GM18868 (cell line): ENCODE measurements at regions not wholly inside any gene's neighbourhood (a gene's known extent, or its start where the extent isn't known, plus 50 kb on each side); places are given as distances from the start of the nearest gene placed in this dataset.
"Not testable (repeated sequence)": the region's sequence is repeated elsewhere in the genome, so short reads cannot be mapped to it uniquely, and the experiment has no call there.

Source experiments
- ATAC-seq: cut with Tn5 transposase; IDR thresholded peaks from one replicate; pipeline ENCODE4 v1.9.1; 2021; ENCODE audit warnings: mild to moderate bottlenecking, moderate library complexity; ENCODE audit not compliant: unreplicated experiment

DNA sequence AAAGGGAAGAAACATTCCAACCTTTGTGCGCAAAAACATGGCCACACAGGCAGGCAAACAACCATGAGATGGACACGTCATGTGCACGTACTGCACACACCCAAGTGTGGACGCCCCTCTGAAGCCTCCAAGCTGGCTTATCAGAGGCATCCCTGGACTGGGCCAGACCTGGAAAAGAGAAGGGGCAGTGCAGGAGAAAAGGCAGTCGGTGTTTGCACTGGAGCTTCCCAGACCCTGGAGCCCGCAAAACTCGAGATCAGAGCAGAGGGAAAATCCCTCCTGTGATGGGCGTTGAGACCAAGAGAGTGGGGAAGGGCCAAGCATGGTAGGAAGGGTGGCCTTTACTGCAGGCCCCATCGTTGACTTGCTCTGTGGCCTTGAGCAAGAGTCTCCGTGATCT is 269.5 kb downstream of the CYRIA start:
- no peak for ATAC-seq

GRCh38 chr2:16395601-16396000 is 270.0 kb downstream of the CYRIA start:
- no peak for ATAC-seq

- no peak for ATAC-seq
These were observed 270.6 kb downstream of the CYRIA start for GRCh38 chr2:16394986-16395550.

GRCh38 chr2:16394072-16394985 is 271.3 kb downstream of the CYRIA start:
- no peak for ATAC-seq

- ATAC-seq, result no peak
These were observed 272.0 kb downstream of the CYRIA start for GRCh38 chr2:16393500-16394071.

DNA sequence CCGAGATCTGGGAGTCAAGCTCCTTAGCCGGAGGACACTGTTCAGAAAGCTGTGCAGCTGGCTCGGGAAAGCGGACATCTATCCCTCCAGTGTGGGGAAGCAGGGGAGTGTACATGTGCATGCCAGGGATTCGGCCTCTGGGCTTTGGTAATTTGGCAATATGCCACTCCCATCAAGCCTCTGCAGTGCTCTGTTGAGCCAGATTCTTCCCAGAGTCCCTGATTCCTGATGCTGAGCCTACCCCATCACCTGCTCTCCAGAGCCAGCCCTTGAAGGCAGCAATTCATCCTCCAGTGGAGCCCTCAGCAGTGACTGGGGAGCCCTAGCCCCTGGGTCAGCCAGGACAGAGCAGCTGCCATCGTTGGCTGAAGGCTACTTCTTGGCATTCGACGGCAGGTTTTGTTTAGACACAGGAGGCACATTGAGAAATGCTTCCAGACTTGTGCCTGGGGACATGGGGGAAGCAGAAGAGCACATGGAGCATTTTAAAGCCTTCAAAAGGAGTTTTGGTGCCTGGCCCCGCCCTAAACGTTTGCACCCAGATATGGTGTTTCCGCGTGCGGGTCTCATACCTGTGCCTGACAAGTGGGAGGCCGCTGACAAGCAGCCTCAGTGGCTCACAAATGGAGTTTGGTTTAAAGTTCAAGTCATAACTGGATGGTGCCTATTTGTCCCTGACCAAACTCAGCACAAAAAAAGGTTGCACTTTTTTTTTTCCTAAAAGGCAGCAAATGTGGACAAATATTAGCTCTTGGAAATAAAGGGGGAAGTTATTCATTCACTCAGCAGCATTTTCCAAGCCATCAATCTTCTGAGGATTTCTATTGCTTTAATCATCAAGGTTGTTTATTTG is 272.8 kb downstream of the CYRIA start:
- ATAC-seq, result no peak

DNA sequence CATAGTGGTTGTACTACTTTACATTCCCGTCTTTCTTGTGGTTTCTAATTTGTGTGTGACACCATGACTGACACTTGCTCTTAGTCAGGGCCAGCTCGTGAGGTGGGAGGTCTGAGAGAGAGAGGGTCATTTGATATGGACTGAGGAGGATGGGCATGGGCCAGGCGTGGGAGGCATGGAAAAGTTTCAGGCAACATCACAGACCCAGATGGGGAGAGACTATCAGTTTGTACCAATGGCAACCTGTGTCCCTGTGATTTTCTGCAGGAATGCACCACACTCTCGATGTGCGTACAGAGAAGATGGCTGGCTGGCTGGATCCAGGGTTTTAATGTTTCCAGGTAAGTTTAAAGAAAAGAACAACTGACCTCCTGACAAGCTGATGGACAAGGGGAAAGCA is 273.6 kb downstream of the CYRIA start:
- ATAC-seq, result no peak

- ATAC-seq, result no peak
These were observed 275.1 kb downstream of the CYRIA start for GRCh38 chr2:16390561-16390960.

- ATAC-seq, result no peak
These were observed 276.0 kb downstream of the CYRIA start for GRCh38 chr2:16389611-16390010.

GRCh38 chr2:16388199-16388830 is 277.3 kb downstream of the CYRIA start:
- not testable (repeated sequence) for ATAC-seq

- no peak for ATAC-seq
These were observed 278.1 kb downstream of the CYRIA start for GRCh38 chr2:16387461-16387984.

- no peak for ATAC-seq
These were observed 279.2 kb downstream of the CYRIA start for GRCh38 chr2:16386431-16386830.

- ATAC-seq, result no peak
These were observed 279.6 kb downstream of the CYRIA start for GRCh38 chr2:16386031-16386430.

DNA sequence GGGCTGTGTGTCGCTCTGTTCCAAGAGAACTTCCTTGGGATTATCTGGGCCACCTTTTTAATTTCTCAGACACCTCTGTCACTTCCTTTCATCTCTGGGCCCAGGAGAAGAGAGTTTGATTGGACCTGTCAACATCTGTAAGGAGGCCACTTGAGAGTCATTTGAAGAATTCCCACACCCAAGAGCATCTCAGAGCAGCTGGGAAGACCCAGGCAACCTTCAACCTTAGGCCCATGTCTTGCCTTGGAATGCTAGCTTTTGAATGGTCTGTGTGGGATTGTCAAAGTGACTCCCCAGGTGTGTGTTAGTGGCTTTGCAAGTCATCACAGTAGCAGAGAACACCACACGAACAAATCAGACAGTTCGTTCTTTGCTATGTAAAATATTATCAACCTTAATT is 280.3 kb downstream of the CYRIA start:
- ATAC-seq, result no peak

- no peak for ATAC-seq
These were observed 282.2 kb downstream of the CYRIA start for GRCh38 chr2:16383411-16383810.

GRCh38 chr2:16382451-16382850 is 283.2 kb downstream of the CYRIA start:
- no peak for ATAC-seq

DNA sequence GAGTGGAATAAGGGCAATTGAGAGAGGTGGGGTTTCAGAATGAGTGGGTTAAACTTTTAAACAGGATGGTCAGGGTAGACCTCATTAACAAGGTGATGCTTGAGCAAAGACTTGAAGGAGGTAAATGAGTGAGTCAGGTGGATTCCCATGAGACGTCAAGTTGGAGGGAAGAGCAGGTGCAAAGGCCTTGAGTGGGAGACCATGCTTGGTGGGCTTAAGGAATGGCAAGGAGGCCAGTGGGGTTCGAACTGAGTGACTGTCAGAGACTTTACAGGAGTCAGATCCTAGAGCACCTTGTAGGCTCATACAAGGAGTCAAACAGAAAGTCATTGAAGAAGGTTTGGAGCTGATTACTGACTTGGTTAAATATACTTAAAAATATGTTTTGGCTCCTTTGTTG is 284.1 kb downstream of the CYRIA start:
- no peak for ATAC-seq

DNA sequence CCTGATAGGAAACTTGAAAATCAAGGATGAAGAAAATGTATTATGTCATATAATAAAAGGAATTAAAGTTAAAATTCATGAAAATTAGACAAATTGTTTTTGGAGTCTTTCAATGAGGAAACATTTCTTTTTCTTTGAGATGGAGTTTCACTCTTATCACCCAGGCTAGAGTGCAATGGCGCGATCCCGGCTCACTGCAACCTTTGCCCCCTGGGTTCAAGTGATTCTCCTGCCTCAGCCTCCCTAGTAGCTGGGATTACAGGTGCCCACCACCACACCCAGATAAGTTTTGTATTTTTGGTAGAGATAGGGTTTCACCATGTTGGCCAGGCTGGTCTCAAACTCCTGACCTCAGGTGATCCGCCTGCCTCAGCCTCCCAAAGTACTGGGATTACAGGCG is 285.7 kb downstream of the CYRIA start:
- ATAC-seq, result not testable (repeated sequence)

DNA sequence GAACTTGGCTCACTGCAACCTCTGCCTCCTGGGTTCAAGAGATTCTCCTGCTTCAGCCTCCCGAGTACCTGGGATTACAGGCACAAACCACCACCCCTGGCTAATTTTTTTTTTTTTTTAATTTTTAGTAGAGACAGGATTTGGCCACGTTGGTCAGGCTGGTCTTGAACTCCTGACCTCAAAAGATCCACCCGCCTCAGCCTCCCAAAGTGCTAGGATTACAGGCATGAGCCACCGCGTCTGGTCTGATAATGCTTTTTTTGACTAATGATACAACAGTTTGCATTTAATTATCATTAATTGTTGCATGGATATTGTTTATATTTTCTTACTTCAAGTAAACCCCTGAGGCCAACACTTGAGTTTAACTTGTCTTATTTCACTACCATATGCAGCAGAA is 286.6 kb downstream of the CYRIA start:
- not testable (repeated sequence) for ATAC-seq

DNA sequence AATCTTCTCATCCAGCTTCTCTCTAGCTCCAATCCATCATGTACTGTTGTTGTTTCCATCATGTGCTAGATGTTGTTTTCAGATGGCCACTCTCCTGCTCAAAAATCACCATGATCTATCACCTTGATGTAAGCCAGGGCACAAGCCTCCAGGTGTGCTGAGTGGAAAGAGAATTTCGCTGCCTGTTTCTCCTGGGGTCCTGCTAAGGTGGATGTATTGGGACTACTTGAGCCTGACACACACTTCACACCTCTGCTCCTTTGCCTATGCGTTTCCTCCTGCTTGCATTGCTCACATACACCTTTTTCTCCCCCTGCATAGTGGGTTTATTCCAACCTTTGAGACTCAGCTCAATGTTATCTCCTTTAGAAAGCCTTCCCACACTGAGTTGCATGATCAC is 287.6 kb downstream of the CYRIA start:
- ATAC-seq, result no peak
